HG02642 (cell line): ENCODE measurements at regions not wholly inside any gene's neighbourhood (a gene's known extent, or its start where the extent isn't known, plus 50 kb on each side); places are given as distances from the start of the nearest gene placed in this dataset.
"Not testable (repeated sequence)": the region's sequence is repeated elsewhere in the genome, so short reads cannot be mapped to it uniquely, and the experiment has no call there.

Source experiments
- ATAC-seq: cut with Tn5 transposase; IDR thresholded peaks from one replicate; pipeline ENCODE4 v1.9.1; 2021; ENCODE audit warnings: mild to moderate bottlenecking; ENCODE audit not compliant: unreplicated experiment, poor library complexity

DNA sequence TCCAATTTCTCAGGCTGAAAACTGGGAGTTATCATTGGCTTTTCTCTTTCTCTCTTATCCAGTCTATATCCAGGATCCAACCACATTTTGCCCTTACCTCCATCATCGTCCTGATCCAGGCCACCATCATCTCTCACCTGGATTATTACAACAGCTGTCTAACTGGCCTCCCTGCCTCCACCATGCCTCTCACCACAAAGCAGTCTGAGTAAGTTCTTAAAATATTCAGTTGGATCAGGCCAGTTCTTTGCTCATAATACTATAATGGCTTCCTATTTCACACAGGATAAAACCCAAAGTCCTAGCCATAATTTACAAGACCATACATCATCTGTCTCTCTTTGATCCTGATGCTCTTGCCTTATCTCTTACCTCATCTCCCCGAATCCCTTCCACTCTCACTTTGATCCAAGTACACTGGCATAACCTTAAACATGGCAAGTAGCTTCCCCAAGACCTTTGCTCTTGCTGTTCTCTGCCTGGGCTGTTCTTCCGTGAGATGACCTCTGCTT lies 133.4 kb upstream of the RAP1B start:
- ATAC-seq = no peak

DNA sequence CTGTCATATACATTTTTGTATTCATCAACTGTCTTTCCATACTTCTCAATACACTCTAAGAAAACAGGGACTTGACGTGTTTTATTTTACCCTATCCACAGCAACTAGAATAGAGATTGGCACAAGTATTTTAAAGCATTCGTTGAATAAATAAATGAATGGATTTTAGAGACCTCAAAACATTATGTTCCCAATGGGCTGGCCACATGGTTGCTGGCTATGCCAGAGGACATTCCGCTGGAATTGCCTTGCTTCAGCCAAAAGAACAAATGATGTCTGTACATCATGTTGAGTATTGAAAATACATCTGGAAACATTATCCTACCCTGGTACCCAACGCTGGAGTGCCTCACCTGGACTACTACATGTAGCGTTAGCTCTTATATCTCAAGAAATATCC lies 132.8 kb upstream of the RAP1B start:
- ATAC-seq = no peak

DNA sequence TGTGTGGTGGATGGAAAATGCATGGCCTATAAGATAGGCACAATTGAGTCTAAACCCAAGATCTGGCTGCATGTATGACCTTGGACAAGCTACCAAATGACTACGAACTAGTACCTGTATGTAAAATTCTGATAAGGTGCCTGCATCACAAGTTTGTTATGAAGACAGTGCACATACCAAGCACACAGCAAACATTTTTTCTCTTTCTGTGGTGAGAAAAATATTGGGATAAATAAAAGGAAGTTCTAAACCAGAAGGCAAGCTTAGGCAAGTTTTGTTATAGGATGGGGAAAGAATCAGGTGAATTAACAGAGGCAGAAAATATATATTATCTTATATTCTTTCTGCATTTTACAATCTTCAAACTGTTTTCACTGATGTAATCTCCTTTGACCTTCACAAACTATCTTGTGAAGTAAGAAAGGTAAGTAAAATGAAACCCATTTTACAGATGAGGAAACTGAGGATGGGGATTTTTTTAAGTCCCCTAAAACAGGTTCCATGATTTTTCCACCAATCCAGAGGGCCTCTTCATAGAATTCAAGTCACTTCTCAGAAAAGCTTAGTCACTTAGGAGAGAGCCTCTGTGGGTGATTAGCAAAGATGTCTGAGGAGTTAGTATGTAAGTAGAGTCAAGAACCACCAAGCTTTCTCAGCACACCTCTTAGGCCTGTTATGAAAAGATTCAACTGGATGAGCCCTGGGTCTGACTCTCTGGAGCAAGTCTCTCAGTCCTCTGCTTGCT lies 132.0 kb upstream of the RAP1B start:
- ATAC-seq = no peak

DNA sequence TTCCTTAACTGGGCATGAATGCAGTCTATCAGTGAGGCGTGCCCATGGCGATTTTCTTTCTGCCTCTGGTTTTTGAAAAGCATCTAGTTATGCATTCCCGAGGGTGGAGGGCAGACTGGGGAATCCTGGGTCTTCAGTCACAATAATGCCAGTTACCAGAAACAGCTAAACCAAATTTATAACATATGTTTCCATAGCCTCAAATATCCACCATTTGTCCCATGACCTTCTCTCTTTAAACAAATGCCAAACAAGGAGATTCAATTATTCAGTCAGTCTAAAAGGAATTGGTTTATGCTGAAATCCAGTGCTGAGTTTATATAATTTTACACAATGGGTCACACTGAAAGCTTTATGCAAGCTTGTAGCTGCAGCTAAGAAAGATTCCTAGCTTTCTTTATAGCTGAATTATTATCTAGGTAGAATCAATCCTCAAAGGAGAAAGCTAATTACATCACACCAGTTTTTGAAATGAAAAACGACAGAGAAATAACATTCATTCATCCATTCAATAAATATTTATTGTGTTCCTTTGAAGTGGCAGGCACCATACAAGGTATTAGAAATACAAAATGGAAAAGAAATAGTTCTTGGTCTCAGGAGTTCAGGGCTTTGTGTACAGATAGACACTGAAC lies 131.3 kb upstream of the RAP1B start:
- no peak for ATAC-seq

DNA sequence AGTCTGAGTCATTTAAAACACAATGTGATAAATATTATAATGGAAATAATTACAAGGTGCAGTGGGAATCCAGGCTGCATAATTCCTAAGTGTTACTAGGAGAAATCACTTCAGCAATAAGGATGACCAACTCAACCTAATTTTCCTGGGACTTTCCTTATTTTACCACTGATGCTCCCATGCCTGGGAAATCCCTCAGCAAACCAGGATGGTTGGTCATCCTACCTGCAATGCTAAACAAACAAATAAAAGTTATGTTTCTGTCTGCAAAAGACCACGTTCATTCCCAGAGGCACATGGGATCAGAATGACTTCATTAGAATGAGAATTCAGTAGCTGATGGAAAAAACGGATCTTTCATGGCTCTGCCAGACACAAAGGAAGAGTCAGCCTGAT lies 130.8 kb upstream of the RAP1B start:
- no peak for ATAC-seq

DNA sequence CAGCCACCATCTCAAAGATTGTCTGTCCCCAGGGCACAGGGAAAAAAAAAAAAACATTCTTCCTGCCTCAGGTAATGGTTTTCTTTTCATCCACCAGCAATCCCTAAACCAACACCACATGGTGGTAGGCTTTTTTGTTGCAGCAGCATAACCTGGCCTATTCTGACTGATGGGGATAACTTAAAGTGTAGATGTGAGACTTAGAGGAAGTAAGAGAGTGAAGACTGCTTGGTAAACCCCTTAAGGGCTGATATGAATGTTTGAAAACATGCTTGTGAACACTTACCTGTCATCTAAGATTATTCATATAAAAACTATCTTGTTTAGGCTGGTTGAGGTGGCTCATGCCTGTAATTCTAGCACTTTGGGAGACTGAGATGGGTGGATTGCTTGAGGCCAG lies 130.2 kb upstream of the RAP1B start:
- ATAC-seq = no peak

DNA sequence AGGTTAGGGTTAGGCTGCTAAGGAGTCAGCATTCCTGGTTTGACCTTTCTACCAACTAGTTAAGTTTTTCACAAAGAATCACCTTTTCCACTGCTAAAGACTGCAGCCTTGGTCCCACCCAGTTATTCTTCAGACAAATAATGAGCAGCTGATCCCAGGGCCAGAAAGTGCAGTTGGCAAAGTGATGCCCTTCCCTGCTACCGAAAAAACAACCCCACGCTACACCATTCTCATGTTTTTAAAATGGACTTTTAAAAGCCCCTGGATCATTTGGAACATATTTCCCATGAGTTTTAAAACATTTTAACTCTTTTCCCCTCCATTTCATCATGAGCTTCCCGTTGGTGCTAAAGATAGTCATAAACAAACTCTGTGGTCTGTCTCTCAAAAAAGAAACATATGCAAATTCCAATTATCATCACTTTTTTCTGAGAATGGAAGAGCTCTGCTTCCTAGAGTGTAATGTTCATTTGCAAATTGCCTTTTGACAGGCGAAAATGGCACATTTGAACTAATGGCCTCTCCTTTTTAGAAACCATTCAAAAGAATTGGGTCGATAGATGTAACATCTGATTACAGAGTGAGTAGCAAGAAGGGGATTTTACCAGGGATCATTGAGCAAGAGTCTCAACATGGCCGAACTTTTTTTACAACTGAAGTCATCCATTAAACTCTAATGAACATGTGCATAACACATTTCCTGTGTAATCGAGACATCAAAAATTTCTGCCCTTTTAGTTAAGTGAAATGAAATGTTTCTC lies 129.3 kb upstream of the RAP1B start:
- ATAC-seq = peak; percentile 62

DNA sequence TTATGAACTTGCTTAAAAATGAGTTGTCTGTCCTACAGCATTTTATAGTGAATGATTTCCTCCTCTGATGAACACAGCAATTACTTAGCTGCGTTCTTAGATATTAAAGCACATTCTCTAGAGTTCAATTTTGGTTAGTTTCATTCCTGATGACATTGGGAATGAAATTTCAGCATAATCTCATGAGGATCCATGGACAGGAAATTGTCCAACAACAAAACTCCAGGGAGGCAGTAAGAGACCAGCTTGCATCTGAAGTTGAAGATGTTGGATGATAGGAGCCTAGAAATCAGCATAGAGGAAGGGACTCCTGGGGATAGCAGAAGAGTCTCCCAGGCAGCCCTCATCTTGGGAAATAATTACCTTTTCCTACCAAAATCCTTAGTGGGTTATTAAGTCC lies 128.7 kb upstream of the RAP1B start:
- no peak for ATAC-seq

DNA sequence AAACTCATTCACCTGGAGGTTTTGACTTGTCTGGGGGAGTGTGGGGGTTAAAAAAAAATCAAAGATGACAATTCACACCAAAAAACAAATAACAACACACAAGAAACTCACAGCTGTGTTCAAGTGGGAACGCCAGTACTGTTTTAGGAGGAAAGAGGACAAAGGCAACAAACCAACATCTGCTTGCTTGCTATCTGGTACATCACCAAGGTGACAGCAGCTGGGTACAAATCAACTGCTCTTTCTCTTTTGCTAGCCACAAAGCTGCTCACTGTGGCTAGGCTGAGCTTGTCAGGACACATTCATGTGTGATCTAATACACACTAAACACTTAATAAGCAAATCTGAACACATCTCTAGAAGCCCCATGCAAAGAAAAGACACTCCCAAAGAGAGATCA lies 128.0 kb upstream of the RAP1B start:
- ATAC-seq = peak; percentile 78

DNA sequence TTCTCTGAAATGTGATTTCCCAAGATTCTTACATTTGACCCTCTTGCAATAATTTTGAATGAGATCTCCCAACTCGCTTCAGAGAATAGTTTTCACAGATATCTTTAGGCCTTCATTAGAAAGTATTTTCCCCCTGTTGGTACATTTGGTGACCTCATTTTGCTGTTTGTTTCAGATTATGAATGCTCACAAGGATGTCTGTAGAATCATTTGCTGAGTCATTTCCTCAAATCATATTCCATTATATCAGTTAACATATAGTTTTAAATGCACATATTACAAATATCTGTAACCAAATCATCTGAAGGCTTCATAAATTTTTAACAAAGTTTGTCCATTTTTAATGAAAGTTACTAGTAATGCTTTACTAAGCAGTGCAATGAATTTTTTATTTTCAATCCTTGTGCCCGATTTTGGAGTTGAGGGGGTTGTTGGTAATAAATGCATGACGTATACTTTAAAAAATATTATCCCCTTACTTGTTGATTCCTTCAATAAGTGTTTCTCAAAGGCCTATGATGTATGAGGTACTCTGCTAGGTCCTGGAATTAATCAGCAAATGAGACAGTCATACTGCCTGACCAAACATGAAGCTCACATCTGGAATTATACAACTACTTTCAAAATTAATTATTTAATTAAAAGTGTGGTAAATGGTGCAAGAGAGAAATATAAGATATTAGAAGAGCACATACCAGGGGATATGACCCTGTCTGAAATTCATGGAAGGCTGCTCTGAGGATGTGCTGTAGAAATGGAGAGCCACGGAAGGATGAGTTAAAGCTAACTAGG lies 126.9 kb upstream of the RAP1B start:
- ATAC-seq = no peak

DNA sequence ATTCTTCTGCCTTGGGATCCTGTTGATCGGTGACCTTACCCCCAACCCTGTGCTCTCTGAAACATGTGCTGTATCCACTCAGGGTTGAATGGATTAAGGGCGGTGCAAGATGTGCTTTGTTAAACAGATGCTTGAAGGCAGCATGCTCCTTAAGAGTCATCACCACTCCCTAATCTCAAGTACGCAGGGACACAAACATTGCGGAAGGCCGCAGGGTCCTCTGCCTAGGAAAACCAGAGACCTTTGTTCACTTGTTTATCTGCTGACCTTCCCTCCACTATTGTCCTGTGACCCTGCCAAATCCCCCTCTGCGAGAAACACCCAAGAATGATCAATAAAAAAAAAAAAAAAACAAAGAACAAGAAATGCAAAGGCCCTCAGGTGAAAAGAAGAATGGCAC lies 126.1 kb upstream of the RAP1B start:
- ATAC-seq = not testable (repeated sequence)

DNA sequence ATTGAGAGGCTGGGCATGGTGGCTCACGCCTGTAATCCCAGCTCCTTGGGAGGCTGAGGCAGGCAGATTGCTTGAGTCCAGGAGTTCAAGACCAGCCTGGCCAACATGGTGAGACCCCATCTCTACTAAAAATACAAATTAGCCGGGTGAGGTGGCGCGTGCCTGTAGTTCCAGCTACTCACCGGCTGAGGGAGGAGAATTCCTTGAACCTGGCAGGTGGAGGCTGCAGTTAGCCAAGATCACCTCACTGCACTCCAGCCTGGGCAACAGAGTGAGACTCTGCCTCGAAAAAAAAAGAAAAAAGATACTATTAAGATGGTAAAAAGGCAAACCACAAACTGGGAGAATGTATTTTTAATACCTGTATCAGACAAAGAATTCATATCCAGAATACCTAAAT lies 124.2 kb upstream of the RAP1B start:
- ATAC-seq = not testable (repeated sequence)

DNA sequence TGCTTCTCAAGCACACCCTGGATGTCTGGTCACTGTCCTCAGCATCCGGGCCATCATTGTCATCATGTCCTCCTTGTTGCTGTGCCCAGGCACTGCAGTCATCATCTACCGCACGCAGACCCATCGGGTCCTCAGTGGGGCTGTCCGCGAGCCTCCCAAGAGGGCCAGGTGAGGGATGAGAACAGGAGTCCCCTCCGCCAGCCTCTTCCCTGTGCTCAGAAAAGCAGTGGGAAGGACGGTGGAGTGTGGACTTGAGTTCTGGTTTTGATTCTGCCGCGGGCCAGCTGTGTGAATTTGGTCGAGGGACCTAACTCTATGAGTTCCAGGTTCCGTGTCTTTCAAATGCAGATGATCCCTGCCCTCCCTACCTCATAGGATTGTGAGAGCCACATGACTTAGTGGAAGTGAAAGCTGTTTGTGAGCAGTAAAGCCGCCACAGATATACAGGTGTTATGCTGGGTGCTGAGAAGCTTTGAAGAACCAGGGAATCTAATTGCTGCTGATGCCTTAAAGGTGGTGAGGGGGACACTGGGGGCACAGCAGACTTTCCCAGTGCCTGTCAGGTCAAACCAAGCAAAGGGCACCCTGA lies 122.9 kb upstream of the RAP1B start:
- peak; percentile 54 for ATAC-seq

DNA sequence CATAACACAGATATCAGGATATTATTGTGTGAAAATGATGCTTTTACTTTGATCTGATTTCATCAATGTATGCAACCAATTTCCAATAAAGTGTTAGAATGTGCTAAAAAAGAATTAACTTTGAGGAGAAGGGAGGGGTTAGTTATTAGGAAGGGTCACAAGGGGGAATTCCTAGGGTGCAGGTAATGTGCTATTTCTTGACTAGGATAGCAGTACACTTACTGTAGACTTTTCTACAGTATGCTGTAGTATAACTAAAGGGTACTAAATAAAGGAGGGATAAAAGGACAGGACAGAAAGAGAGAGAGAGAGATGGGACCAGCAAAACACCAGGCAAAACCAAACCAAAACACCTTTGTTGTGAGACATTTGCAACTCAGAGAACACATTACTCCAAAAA lies 121.4 kb upstream of the RAP1B start:
- ATAC-seq = no peak

DNA sequence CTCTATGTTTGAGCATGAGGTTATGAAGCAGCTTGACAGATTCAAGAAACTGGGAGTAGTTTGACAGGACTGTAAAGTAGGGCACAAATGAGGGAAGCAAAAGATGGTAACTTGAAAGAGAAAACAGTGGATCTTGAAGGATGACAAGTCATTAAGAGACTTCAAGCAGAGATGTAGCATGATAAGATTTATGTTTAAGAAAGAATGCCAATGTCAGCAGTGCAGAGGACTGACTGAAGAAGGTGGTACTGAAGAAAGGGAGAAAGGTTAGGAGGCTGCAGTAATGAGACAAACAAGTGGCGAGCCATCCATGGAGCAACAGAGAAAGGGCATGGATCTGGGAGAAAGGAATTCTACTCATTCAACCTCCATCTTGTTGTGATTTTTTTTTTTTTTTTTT lies 120.2 kb upstream of the RAP1B start:
- no peak for ATAC-seq

DNA sequence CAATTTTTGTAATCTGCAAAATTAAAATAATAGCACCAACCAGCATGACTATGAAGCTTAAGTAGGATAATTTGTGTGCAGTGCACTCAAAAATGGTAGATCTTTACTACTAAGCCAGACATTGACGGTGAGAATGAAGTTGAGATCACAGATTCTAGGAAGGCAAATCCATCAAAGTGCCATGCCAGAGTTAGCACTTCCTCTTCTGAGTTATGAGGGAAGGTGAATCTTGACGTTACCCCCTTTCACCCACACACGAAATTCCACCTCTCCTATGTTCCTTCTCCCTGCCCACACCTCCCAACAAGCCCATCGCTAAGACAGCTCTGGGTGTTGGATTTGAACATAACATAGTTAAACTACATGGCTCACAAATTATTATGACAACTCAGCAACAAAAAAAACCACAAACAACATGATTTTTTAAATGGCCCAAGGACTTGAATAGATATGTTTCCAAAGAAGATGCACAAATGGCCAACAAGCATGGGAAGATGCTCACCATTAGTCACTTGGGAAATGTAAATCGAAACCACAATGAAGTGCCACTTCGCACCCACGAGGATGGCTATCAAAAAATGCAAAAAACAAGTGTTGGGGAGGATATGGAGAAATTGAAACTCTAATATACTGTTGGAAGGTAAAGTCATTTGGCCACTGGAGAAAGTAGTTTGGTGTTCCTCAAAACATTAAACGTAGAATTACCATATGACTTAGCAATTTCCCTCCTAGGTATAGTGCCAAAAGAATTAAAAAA lies 119.3 kb upstream of the RAP1B start:
- ATAC-seq = no peak

DNA sequence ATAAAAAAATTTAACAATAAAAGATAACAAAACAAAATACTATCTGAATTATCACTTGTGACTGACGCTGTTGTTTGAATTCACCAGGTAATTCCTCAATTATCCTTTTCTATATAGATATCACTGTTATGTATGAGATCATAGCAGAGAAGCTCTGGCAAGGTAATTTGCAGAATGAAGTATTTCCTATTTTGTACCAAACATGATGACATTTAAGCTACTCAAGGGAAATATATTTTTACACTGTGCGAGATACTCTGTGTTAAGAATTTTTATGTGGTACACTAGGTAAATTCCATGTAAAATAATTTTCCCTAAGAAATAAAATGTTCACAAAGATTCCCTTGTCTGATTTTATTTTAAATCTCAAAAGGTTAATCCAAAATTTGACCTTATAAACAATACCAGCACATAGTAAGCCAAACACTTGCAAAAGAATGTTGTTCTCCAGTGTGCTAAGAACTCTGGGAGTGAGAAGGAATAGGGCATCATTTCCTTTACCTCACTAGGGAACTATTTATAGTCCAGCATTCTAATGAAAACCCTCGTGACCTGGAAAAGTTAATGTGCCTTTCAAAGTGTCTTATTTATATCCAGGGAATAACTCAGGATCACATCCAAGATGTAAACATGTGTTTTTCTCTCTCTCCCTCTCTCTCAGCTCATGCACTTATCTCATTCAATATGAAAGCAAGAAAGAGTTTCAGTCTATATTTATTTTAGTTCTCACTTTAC lies 115.2 kb upstream of the RAP1B start:
- ATAC-seq = no peak

DNA sequence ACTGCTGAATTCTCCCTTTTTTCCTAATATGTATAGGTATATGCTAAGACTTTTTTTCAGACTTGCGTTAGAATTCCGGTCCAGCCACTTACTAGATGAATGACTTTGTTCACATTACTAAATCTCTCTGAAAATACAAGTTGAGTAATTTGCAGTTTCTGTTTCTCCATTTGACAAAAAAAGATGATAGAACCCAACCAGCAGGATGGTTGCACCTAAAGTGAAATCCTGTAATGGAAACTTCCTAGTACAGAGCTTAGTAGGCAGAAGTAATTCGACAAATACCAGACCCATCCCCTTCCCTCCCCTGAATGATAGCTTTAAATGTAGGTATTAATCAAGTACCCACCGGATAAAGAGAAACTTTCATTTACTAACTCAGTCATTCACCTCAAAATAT lies 113.6 kb upstream of the RAP1B start:
- no peak for ATAC-seq

DNA sequence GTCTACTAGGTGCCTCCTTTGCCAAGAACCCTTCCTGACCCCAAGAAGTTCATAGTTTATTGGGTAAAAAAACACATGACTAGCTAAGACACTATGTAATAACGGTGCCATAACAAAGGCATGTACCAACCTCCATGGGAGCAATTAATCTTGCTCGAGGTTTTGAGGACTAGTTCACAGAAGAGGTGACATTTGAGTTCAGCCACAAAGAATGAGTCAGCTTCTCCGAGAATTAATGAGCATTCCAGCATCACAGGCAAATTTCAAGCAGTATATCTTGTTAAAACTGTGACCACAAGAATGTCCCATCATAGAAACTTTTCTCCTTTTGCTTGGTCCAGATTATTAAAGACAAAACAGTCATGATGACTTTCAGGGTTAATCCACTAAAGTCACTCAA lies 113.0 kb upstream of the RAP1B start:
- no peak for ATAC-seq
